GM12872 (cell line): ENCODE measurements at regions not wholly inside any gene's neighbourhood (a gene's known extent, or its start where the extent isn't known, plus 50 kb on each side); places are given as distances from the start of the nearest gene placed in this dataset.

Experiments used
- CTCF ChIP-seq: IDR thresholded peaks from 3 replicates; pipeline ENCODE4 v1.5.1; 2011; ENCODE audit warnings: low read depth, mild to moderate bottlenecking, low read length, moderate library complexity; ENCODE audit not compliant: insufficient read depth

- no peak for TF ChIP-seq CTCF
Measured at GRCh38 chr7:4531236-4531635, 150.9 kb upstream of the FOXK1 start.

GRCh38 chr7:4549681-4550080 lies 132.4 kb upstream of the FOXK1 start:
- TF ChIP-seq CTCF, result no peak

GRCh38 chr7:4550117-4550516 lies 132.0 kb upstream of the FOXK1 start:
- TF ChIP-seq CTCF, result no peak

- no peak for TF ChIP-seq CTCF
Measured at GRCh38 chr7:4552985-4553384, 129.1 kb upstream of the FOXK1 start.

- no peak for TF ChIP-seq CTCF
Measured at GRCh38 chr7:4556868-4557793, 125.0 kb upstream of the FOXK1 start.

- TF ChIP-seq CTCF, result no peak
Measured at GRCh38 chr7:4561795-4562194, 120.3 kb upstream of the FOXK1 start.

GRCh38 chr7:4566714-4567113 lies 115.4 kb upstream of the FOXK1 start:
- no peak for TF ChIP-seq CTCF
